AG10803 (cell line): ENCODE measurements at regions not wholly inside any gene's neighbourhood (a gene's known extent, or its start where the extent isn't known, plus 50 kb on each side); places are given as distances from the start of the nearest gene placed in this dataset.

Experiments used
- DNase-seq: peaks from one replicate; pipeline ENCODE4 v3.0.0; 2010; ENCODE audit warnings: low read depth
- H3K4me3 ChIP-seq: 2 replicates; pipeline ENCODE4 v1.5.1; 2011; ENCODE audit warnings: mild to moderate bottlenecking, low read length, control low read depth
- TF ChIP-seq, protein P1 (sequence below): conservative IDR thresholded peaks from 2 replicates; pipeline ENCODE4 v1.5.1; 2011; ENCODE audit warnings: mild to moderate bottlenecking, low read length, control low read depth, inconsistent platforms

DNA sequence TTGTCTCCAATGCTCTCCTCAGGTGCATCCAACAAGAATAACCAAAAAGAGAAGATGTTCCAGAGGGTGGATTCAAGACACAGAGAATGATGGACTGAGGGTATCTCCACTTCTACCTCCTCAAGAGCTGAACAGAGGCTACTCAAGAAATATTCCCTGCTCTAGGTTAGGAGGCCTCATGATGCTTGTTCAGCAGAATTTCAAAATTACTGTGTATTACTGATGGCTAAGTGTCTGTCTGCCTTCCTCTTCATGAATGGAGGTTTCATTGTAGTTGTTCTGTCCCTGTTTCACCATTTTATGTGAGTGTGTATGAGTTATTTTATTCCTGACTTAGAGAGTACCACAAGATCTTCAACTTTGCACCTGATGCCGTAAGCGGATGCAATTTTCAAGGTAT, 76.8 kb downstream of the JRKL start:
- no peak overlapping the region for H3K4me3 ChIP-seq
- no peak for DNase-seq
- TF ChIP-seq, protein P1, sequence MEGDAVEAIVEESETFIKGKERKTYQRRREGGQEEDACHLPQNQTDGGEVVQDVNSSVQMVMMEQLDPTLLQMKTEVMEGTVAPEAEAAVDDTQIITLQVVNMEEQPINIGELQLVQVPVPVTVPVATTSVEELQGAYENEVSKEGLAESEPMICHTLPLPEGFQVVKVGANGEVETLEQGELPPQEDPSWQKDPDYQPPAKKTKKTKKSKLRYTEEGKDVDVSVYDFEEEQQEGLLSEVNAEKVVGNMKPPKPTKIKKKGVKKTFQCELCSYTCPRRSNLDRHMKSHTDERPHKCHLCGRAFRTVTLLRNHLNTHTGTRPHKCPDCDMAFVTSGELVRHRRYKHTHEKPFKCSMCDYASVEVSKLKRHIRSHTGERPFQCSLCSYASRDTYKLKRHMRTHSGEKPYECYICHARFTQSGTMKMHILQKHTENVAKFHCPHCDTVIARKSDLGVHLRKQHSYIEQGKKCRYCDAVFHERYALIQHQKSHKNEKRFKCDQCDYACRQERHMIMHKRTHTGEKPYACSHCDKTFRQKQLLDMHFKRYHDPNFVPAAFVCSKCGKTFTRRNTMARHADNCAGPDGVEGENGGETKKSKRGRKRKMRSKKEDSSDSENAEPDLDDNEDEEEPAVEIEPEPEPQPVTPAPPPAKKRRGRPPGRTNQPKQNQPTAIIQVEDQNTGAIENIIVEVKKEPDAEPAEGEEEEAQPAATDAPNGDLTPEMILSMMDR, result no peak

DNA sequence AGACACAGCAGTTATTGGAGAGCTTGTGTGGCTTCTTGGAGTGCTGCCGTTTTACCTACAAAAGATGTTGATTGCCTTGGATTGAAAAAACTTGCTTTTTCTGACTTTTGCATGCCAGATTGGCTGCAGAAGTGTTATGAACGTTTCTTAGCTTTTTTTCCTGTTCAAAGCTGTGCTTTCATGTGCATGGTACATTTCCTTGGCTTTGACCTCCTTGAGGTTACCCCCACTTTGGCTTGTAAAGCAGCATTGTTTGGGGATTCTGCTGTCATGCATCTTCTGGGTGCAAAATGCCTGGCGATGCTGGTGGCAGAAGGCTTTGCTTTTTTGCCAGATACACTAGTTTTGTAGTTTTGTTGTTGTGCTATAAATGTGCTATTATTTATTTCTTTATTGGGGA, 80.0 kb downstream of the JRKL start:
- no peak for DNase-seq
- no peak overlapping the region for H3K4me3 ChIP-seq
- TF ChIP-seq, protein P1, result no peak

DNA sequence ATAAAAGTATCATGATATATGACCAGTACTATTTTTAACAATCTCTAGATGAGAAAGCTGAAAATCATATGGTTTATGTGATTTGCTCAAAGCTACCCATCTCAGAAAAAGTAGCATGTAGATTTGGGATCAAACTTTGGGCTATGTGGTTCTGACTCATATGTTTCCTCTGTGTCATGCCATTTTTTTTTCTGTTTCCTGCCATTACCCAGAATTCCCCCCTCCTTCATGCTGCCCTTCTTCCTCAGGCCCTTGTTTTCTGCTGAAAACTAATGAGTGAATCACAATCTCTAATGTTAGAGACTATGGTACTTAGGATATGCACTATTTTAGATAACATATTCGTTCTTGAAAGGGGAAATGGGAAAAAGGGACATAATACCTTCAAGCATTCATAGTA, 80.7 kb downstream of the JRKL start:
- TF ChIP-seq, protein P1, result no peak
- no peak overlapping the region for H3K4me3 ChIP-seq
- DNase-seq, result no peak

DNA sequence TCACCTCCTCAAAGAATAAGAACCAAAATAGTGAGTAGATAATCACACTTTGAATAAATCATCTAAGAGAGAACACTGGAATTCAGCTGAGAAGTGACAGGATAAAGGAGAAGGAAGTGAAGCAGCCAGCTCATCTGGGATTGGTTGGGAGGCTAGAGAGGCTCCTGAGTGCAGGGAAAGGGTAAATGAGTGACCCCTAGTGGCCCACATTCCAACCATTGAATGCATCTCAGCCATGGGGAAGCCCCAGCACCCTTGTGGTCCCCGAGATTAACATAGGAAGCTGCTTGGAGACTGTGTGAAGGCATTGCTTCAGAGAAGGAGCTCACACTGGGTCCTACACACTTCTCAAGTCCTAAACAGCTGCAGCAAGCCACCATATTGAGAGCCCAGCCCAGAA, 82.3 kb downstream of the JRKL start:
- H3K4me3 ChIP-seq, result no peak overlapping the region
- TF ChIP-seq, protein P1, result no peak
- no peak for DNase-seq

DNA sequence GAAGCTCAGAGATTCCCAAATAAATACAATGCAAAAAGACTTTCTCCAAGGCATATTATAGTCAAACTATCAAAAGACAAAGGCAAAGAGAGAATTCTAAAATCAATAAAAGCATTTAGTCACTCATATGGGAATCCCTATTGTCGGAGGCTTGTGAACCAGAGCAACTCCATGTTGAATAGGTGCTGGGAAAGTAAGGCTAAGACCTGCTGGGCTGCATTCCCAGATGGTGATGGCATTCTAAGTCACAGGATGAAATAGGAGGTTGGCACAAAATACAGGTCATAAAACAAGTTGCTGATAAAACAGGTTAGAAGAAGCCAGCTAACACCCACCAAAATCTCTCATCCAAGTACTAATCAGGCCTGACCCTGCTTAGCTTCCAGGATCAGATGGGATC, 84.5 kb downstream of the JRKL start:
- no peak for DNase-seq
- H3K4me3 ChIP-seq, result no peak overlapping the region
- TF ChIP-seq, protein P1, result no peak

DNA sequence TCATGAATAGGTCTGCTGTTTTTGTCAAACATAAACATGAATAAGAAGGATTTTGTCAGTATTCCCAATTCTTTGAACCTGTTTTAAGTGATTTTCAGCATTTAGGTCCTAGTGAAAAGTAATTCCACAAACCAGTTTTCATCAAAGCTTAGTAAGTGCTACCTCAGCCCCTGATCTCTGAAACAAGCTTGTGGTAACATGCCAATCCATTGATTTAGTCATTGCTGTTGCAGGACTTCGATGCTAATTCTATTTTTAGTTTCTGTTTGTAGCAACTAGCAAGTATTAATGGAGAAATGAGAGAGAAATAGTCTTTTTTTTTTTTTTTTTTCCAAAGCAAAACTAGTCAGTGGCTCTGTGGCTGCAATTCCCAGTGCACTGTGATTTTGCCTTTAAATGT, 91.4 kb downstream of the JRKL start:
- DNase-seq, result no peak
- TF ChIP-seq, protein P1, result no peak
- no peak overlapping the region for H3K4me3 ChIP-seq

DNA sequence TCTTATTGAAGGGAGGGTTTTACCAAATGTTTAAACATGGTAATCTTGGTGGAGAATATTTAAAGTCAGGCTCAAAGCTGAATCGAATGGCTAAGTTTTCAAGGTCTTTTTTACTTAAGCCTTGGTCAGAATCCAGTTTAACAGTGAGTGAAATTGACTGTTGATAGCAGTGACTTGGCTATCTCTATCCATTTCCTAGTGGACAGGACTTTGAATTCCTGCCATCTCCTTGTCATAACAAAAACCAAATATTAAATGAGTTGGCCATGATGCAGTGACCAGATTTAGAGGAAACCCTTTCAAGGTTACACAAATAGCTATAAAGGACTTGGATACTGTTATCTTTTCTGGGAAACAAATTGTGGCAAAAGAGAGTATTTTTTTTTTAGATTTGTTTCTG, 92.0 kb downstream of the JRKL start:
- DNase-seq, result no peak
- no peak overlapping the region for H3K4me3 ChIP-seq
- TF ChIP-seq, protein P1, result no peak
